ENCODE measurements at regions not wholly inside any gene's neighbourhood (a gene's known extent, or its start where the extent isn't known, plus 50 kb on each side); places are given as distances from the start of the nearest gene placed in this dataset.

DNA sequence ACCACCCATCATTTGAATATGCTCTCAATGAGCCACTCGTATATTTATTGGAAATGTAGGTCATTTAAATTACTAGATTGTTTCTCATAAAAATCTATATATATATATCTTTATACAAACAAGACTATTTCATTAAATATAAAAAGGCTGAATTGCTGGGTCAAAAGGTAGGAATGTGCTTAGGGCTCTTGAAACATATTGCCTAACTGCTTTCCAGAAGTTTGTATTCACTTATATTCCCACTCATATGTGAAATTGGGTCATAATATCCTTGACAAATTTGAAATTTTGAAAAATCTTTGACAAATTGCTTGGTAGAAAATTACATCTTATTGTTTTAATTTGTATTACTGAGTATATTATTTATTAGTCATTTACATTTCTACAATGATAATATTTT lies 999.8 kb upstream of the CDH2 start:
- DNase-seq: no peak

DNA sequence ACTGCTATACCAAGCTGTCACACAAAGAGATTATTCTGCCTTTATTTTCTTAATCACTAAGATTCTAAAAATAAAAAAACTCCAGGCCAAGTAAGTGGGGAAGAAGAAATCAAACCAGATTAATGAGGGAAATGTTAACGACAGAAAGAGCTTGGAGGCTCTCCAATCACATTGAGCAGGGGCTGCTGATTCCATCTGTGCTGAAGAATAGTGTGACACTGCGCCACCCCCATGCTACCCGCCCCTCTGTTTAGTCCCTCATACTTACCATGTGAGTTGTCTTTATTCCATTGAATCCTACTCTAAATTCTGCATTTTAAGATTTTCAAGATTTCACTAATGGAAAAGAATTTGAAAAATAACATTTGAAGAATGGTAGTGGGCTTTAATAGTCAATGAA lies 998.0 kb upstream of the CDH2 start:
- no peak for DNase-seq

DNA sequence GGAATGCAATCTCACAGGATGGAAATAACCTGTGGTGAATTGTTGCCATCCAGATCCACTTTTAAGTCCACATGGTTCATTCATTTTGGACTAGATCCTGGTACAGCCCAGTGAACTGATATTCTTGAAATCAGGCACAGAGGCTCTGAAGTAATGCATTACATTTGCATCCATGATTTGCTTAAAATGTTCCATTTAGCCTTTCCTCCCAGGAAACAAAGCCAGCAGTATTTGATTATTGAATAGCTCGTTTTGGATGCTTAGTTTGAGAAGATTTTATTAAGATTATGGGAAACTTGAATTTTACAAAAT lies 995.8 kb upstream of the CDH2 start:
- DNase-seq: no peak

DNA sequence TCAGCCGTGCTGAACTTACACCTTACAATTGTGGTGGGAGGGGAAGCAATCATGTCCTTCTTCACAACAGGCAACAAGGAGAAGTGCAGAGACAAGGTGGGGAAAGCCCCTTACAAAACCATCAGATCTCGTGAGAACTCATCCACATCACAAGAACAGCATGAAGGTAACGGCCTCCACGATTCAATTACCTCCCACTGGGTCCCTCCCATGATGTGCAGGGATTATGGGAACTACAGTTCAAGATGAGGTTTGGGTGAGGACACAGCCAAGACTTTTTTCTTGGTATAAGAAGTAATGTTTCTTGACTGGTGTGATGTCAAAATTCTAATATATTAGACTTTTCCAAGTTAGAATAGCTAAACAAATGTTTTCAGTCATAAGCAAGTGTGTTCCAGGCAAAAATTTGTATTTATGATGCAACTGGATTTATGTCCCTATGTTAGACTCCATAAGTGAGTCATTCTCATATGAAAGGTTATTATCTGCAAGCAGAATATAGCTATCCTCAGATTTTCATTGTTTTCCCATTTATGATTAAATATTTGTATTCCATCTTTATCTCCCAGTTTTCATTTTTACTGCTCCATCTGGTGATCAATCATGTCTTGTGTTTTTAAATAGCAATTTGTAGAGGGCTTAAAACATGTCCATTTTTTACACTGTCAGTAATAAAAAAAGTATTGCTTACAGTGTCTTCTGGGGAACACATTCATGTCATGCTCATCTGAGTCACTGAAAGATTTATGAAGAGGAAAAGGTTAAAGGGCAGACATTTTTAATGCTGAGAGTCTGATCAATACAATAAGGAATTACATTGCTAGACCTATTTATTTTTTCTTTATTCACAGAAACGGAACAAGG lies 995.2 kb upstream of the CDH2 start:
- DNase-seq: no peak

DNA sequence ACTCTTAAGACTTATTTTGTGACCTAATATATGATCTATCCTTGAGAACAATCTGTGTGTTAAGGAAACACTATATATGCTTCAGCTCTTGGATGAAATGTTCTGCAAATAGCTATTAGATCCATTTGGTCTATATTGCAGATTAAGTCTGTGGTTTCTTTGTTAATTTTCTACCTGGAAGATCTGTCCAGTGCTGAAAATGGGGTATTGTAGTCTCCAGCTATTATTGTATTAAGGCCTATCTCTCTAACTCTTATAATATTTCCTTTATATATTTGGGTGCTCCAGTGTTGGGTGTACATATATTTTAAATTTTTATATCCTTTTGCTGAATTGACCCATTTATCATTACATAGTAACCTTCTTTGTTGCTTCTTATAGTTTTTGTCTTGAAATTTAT lies 992.7 kb upstream of the CDH2 start:
- no peak for DNase-seq

DNA sequence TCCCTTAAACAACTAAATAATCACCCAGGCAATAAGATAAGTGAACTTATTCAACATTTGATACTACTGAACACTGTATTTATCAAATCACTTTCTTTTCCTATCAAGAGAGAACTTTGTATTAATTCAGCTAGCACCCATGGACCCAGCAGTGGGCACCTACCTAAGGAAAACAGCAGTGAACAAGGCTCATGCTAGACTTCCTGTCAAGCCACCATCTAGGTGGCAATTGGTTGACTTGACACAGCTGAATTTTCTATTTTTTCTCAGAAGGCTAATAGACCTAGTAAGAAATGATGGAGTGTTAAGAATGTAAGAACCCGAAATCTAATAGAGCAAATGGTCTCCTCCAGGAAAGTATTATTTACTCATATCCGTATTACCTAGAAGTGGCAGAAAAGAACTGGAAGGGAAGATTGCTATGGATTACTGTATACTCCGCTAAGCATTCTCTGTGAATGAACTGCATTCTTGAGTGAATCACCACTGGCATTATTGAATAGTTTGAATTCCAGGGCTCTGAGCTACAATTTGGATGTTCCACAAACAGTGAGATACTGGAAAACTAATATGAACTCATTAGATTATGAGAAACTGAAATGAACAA lies 988.2 kb upstream of the CDH2 start:
- DNase-seq: no peak

DNA sequence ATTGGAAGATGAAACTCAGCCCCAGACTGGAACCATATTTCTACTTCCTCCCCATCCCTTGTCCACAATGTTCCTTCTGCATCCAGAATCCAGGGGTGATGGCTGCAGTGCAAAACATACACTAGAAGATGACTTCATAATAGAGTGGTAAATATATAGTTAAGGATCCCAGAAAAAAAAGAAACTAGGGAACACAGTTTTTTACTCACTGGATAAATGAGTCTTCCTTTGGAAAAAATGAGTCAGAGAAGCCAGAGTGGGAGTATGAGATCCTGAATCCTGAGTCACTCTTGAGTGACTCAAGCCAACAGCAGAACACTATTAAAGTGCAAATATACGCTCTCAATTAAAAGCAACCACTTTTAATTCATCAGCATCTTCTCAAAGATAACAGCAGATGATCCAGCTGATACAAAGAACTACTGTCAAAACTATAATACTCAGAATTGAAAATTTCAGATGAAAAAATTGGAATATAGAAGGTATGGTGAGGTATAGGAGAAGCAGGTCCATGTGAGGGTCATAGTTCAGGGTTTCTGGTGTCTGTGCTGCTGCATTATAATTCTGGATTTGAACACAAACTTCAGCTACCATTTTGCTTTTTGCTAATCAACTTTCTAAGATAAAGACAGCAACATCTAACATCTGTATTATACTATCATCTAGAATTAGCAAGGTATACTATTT lies 987.2 kb upstream of the CDH2 start:
- no peak for DNase-seq

DNA sequence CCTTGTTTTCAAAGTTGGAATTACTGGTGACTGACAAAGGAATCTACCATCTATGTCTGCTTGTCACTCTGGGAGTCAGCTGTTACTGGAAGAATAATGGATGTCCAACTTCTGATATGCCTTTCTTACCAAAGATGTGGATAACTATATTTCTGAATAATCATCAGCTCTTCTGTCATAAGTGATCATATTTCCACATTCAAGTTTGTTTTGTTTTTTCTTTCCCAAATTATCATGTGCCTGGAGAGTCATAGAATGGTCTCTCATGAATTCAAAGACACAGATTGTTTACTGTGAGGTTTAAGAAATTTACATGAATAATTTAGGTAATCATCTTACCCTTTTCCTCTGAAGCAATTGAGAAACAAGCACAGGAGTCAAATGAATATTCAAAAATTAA lies 986.7 kb upstream of the CDH2 start:
- no peak for DNase-seq

DNA sequence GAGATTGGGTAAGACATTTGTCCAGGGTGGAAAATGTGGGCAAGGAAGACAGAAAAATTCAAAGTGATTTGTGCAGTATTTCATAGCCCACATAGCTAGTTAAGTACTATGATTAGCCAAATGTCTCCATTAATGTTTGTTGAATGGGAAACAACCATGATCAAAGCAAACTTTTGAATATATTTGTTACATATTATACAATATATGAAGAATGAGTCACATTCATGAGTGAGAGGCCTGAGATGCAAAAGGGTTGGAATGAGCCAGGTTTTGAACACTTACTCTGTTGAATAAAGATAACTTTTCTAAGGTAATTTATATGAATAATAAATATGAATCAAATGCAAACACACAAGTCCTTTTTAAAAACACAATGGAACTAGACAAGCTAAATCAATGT lies 984.5 kb upstream of the CDH2 start:
- no peak for DNase-seq

DNA sequence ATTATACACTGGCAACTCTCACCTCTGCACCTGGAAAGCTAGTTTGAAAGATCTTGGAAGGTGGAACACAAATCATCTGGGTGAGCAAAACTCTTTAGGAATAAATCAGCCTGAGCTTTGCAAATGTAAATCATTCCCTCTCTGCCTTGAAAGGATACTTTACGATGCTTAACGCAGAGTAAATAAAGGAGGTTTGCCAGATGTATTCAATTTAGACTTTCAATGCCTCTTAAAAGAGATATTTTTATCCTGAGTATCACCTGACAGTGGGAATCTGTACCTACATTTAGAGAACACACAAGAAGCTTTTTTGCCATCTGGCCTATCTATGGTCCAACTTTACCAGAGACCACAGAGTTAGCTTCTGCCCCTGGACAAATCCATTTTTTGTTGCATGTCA lies 983.2 kb upstream of the CDH2 start:
- DNase-seq: peak; percentile 95

DNA sequence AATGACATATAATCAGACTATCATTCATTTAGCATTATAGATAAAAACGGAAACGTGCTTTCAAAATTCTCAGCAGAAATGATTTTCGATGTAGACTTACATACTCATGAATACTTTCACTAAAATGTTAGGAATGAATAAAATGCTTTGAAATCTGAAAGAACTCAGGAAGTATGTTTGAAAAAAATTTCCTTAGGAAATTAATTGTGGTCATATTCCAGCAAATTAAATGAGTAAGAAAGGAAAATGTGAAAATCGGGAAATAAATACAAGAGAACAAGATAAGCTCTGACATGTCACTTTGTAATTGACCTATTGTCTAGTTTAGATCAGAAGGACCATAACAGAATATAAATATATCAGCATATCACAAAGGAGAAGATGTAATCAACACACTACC lies 981.0 kb upstream of the CDH2 start:
- no peak for DNase-seq

DNA sequence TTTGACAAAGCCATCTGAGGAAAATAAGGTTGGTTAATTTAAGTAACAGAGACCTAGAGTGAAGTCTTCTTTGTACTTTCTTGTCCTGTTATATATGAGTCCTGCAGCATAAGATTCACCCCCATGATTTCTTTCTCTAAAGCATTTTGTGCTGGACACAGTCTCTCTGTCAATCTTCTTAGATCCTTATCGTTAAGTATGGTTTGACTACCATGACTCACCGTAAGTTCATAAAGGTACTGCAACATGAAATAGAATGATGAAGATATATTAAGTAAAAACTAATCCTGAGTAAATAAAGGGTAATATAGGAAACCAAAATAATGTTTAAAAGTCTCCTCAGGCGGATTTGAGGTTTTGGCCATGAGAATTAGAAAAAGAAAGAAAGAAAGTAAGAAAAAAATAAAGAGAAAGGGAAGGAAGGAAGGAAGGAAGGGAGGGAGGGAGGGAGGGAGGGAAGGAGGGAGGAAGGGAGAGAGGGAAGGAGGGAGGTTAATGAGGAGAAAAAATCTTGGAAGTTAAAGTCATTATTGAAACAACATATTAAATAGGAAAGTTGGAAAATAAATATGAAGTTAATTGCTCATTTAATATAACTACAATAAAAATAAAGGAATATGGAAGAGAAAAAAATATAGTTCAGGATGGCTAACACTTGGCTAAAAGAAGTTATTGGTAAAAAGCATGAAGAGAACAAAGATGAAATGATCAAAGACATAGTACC lies 980.3 kb upstream of the CDH2 start:
- DNase-seq: no peak

DNA sequence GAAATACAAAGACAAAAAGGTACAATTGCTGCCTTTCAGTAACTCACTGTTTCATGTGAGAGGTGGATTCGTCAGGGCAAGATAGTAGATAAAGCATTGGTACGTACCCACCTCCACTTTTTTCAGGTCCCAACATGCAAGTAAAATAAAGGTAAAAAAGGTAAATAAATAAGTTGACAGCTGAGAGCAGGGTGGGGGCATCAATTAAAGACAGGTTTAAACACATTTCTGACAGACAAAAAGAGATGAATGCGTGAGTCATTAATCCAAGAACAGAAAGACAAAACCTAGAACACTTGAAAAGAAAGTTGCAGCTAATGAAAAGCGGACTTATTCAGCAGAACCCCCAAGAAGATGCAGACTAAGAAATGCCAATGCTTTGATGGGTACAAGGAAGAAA lies 979.6 kb upstream of the CDH2 start:
- DNase-seq: no peak

DNA sequence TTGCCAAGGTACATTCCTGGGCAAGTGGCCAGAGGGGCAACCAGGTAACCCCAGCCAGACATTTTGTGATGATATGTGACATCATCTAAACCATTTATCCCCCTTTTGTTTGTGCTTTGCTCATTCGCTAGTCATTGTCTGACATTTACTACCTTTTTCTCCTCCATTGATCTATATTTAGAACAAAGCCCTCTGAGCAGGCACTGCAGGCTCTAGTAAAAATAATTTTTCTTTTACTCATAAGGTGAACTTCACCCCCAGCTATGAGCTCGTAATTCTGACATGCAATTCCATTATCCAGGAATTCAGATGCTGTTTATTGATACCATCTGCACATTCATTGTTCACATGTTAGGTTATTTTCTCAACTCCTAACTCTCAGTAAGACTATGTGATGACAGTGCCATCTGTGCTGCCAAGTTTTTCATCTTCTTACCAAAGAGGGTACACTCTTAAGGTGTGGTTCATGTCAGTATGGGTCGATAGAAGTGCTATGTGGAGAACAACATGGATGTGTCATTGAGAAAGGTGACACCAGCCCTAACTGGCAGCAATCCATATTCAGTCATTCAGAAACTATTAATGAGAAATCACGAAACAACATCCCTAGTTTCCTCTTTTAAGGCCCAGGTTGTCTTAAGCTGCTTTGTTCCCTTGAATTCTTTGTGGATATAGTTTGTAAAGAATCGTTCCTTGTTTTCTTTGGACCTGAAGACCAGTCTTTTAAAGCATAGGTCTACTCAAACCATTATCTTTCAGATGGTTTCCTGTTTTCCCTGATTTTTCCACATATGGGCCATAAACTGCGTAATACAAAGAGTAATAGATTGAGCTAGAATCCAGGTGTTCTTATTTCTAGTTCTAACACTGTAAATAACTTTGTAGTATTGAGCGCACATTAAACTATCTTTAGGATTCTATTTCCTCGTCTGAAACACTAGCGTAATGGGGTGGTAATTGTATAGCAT lies 978.1 kb upstream of the CDH2 start:
- peak; percentile 44 for DNase-seq

DNA sequence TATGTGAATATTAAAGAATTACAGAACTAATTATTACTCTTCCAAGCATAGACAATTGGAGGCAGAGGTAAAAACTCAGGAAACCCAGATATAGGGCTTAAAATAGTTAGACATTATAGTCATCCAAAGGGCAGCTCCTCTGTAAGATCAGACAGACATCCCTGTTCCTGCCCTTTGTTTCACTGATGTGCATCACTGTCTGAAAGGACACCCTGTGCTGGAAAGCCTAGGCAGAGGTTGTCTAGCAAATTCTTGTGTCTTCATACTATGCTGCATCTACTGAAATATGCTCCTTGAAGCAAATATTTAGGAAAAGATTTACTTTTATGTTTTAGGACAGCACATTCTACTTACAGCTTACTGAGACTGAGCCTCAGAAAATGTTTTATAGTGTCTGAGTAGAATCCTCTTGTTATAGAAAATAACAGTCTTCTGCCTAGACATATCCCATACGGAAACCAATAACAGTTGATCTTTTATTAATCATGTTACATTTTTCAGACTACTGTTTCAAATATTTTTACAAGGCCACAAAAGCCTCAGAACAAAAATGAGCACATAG lies 977.3 kb upstream of the CDH2 start:
- no peak for DNase-seq

DNA sequence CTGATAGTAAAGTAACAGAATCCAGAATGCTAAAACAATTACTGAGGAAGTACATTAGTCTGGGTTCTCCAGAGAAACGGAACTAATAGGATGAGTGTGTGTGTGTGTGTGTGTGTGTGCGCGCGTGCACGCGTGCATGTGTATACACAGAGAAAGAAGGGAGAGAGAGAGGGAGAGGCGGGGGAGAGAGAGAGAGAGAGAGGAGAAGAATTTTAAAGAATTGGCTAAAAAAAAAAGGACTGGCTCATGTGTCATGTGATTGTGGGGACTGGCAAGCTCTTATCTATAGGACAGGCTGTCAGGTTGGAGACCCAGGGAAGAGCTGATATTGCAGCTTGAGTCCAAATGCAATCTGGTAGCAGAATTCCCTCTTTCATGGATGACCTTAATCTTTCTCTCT lies 976.2 kb upstream of the CDH2 start:
- no peak for DNase-seq

DNA sequence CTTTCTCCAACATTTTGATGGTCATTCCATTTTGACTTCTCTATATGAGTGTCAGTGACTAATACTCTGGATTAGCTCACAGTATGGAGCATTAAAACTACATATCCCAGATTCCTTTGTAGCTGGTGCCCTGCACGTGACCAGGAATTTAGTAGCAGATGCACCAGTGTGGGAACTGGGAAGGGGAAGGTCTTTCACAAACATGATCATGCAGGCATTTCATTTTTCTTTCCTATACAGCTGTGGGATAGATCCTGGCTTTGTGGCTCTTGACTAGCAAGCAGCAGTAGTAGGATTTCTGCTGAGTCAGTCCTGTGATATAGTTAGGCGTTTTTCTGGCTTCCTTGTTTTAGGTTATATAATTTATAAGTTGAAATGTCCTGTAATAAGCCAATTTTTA lies 971.0 kb upstream of the CDH2 start:
- no peak for DNase-seq

DNA sequence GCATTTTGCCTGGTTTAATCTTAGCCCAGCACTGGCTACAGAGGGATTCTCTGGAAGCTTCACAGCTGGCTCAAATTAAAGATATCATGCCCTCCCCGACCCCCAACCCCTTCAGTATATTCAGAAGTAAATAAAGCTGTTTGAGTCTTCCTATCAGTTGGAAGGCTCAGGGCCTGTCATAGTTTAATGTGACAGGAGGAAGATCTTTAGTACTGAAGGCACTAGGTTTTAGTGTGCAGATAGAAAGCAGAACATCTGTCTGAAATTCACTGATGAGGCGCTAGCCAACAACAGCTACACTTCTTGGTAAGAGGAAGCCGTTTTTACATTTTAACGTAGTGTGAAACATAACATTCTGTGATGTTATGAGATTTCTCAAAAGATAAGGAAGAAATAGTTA lies 969.1 kb upstream of the CDH2 start:
- DNase-seq: no peak

DNA sequence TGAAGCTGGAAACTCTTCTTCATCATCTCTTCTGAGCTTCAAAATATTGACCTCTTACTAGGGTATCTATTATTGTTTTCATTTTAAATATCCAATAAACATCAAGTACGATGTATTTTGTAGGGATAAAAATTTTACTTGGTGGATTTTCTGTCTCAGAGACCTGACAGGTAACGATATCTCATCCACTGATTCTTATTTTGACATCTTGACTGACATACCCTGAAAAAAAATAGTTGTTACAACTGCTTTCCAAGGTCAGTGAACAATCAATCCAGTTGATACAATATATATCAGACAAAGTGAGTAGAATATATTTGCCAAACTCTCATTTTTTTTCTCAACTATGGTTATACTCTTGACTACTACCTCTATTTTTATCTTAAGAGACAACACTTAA lies 963.7 kb upstream of the CDH2 start:
- no peak for DNase-seq

DNA sequence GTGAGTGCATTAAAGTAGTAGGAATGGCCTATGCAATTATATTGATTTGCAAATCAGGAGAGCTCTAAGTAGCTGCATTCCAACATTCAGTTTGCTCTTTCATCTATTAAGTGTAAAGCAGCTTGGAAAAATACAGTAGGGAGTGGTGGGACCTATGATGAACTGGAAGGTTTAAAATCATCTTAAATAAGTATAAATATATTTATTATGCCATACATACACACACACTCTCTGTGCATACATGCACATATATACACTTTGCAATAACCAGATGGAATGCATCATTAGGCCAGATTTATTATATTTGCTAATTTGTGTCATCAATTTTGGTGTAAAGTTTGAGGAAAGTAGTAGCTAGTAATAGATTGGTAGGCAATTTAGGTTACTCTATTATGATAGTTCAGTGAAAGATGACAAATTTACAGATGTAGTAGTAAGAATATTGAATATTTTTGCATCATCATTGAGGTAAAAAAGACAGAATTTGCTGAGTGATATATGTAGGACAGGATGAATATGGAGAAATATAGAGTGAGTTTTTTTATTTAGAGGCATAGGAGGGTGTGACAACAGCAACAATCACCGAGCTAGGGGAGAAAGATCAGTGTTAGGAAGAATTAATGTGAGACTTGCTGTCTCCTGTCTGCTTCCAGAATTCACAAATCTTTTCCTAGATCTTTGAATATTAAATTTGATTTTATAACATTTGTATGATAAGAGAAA lies 961.0 kb upstream of the CDH2 start:
- no peak for DNase-seq

DNA sequence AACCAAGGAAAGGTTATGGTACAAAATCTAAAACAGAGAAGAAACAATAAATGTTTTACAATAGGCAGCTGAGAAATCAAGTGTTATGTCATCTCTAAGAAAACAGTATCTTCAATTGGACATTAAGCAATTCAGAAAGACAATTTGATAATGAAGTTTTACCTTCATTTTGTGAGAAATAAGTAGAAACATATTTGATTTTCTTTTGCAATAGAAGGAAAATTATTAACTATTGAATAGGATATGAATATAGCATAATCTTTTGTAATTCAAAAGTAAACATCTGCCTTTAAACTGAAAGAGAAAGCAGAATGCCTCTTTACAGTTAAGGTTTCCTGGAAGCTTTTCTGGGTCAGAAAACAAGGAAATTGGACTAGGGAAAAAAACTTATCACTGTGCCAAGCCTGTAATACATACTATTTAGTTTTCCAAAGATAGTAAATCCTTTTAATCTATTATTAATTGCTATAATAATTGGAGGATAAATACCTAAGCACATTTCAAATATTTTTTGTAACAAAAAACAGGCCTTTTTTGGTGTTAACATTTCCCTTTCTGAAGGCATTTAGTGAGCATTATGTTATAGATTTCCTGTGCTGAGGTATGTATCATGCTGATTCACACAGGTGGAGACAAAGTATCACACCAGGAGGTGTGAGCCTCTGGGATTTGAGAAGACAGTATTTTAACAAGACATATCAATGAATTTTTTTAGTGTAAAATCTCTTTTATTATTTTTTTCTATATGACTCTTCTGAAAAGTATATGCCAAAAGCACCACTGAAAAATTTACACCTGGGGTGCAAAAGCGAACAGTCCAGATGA lies 947.0 kb upstream of the CDH2 start:
- DNase-seq: no peak

Data from DMS153 (cell line).